CD4-positive, alpha-beta T cell (primary cell): ENCODE measurements at regions not wholly inside any gene's neighbourhood (a gene's known extent, or its start where the extent isn't known, plus 50 kb on each side); places are given as distances from the start of the nearest gene placed in this dataset.

ENCODE experiments used
- ATAC-seq: fragments of 200-7000 bp; cut with Tn5 transposase; one replicate; pipeline ENCODE4 v1.10.0; 2022; ENCODE audit warnings: mild to moderate bottlenecking; ENCODE audit not compliant: poor library complexity
- CTCF ChIA-PET: fragments of 350-600 bp; sonication (Branson Sonifier 250); formaldehyde crosslinking; loops from one replicate; lab custom pipeline; 2021; ENCODE audit warnings: antibody characterized with exemption, inconsistent platforms; lab: Charles Lee
- POLR2A ChIA-PET: fragments of 350-600 bp; sonication (Branson Sonifier 250); formaldehyde crosslinking; loops from one replicate; lab custom pipeline; 2021; ENCODE audit warnings: antibody characterized with exemption, inconsistent platforms; lab: Charles Lee
- DNase-seq, 14 experiments: peaks; one replicate each; pipeline ENCODE4 v3.0.0-alpha.2; 2013 to 2020; ENCODE audit warnings: mixed read lengths in 2 of 14
- H3K27ac ChIP-seq, 2 donors: one replicate each; pipeline versions ENCODE4 v1.5.1 to v1.7.0; 2013; ENCODE audit warnings: low read length in 2 of 2, low read depth in 1 of 2, mild to moderate bottlenecking in 1 of 2
- H3K27me3 ChIP-seq, 2 experiments: 1 replicate in 1 of 2; 2 replicates in 1 of 2; pipeline versions ENCODE4 v1.6.1 to v1.7.0; 2013; ENCODE audit warnings: low read length in 2 of 2, control low read depth in 1 of 2, mild to moderate bottlenecking in 1 of 2, moderate library complexity in 1 of 2; ENCODE audit not compliant: insufficient read depth in 2 of 2, control insufficient read depth in 1 of 2
- H3K36me3 ChIP-seq: one replicate; pipeline ENCODE4 v1.6.1; 2013; ENCODE audit warnings: low read length, control low read depth; ENCODE audit not compliant: insufficient read depth
- H3K4me1 ChIP-seq: one replicate; pipeline ENCODE4 v1.6.1; 2013; ENCODE audit warnings: low read length, control low read depth; ENCODE audit not compliant: insufficient read depth
- H3K4me3 ChIP-seq: one replicate; pipeline ENCODE4 v1.5.1; 2013; ENCODE audit warnings: mild to moderate bottlenecking, low read length, moderate library complexity
- H3K9me3 ChIP-seq, 2 experiments: 1 replicate in 1 of 2; 2 replicates in 1 of 2; pipeline versions ENCODE4 v1.6.1 to v1.7.0; 2013; ENCODE audit warnings: low read length in 2 of 2, mild to moderate bottlenecking in 2 of 2, control low read depth in 1 of 2, moderate library complexity in 1 of 2; ENCODE audit not compliant: control insufficient read depth in 1 of 2, insufficient read depth in 1 of 2
- H3K27ac Mint-ChIP-seq: one replicate; pipeline ENCODE4 v1.8.0; 2020; ENCODE audit warnings: mixed read lengths
- H3K27me3 Mint-ChIP-seq: one replicate; pipeline ENCODE4 v1.8.0; 2021; ENCODE audit warnings: mixed read lengths
- H3K36me3 Mint-ChIP-seq: one replicate; pipeline ENCODE4 v1.8.0; 2021; ENCODE audit warnings: low read depth, mixed read lengths
- H3K4me1 Mint-ChIP-seq: one replicate; pipeline ENCODE4 v1.8.0; 2021; ENCODE audit warnings: low read depth, mixed read lengths
- H3K4me3 Mint-ChIP-seq: one replicate; pipeline ENCODE4 v1.8.0; 2020; ENCODE audit warnings: mild to moderate bottlenecking, mixed read lengths
- H3K9me3 Mint-ChIP-seq: one replicate; pipeline ENCODE4 v1.8.0; 2020; ENCODE audit warnings: mixed read lengths
- intact Hi-C, 2 experiments: fragments of 100-400 bp; cut with DNase I in 1 of 2; cut with micrococcal nuclease in 1 of 2; formaldehyde crosslinking; loops; one replicate each; pipeline versions ENCODE4 v1.15.1 to v1.9.0; 2023 to 2025; cut with DNase I, micrococcal nuclease
- TF ChIP-seq, protein P1 (sequence below): fragments of 200-600 bp; IDR thresholded peaks from one replicate; pipeline ENCODE4 v1.8.0; 2022; ENCODE audit warnings: antibody characterized with exemption, mild to moderate bottlenecking

DNA sequence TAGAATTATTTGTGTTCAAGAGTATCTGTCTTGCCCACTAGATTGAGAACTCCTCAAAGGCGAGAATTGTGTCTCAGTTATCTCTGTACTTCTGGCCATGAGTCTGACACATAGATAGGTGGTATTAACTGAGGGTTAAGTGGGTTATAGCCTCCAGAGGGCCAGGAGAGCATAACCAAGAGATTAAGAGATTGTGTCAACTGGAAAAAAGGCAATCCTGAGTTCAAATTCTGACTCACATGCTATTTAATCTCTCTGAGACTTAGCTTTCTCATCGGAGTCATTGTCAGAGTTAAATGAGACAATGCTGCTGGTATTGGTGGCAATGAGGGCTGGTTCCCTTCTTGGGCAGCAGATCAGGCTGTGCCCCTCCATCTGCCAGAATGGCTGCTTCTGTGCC is 330.9 kb downstream of the TNS1 start:
- ChIA-PET POLR2A (no interaction called here), CTCF (no interaction called here)
- no peaks in the 10 kb centered on the region for H3K36me3 Mint-ChIP-seq

DNA sequence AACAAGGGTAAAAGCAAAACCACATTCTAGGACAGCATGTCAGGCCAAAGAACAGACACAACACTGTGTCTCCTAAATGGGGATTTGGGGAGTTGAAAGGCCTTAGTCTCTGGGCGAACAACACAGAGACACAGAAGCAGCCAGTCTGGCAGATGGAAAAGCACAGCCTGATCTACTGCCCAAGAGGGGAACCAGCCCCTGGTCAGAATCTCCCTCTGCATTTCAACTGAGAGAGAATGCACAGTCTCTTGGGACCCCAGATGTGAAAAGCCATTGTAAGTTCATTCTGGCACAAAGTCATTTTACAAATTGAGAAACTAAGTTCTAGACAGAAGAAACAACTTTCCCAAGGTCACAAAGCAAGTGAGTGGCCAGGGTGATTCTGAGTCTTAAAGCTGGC is 331.7 kb downstream of the TNS1 start:
- no peak for DNase-seq
- Mint-ChIP-seq H3K27me3 (no peaks in the 10 kb centered on the region), H3K36me3 (no peaks in the 10 kb centered on the region), H3K9me3 (no peaks in the 10 kb centered on the region), H3K4me3 (no peak overlapping the region), H3K27ac (no peak overlapping the region), H3K4me1 (no peaks in the 10 kb centered on the region)
- CTCF ChIA-PET = no interaction called here
- Histone ChIP-seq H3K4me3 (no peak overlapping the region), H3K27me3 (no peaks in the 10 kb centered on the region), H3K4me1 (no peaks in the 10 kb centered on the region), H3K27ac (no peak overlapping the region), H3K9me3 (no peaks in the 10 kb centered on the region), H3K36me3 (no peaks in the 10 kb centered on the region)
- no peak for ATAC-seq
- intact Hi-C loops = no loop called here
- POLR2A ChIA-PET = no interaction called here
- TF ChIP-seq, protein P1, sequence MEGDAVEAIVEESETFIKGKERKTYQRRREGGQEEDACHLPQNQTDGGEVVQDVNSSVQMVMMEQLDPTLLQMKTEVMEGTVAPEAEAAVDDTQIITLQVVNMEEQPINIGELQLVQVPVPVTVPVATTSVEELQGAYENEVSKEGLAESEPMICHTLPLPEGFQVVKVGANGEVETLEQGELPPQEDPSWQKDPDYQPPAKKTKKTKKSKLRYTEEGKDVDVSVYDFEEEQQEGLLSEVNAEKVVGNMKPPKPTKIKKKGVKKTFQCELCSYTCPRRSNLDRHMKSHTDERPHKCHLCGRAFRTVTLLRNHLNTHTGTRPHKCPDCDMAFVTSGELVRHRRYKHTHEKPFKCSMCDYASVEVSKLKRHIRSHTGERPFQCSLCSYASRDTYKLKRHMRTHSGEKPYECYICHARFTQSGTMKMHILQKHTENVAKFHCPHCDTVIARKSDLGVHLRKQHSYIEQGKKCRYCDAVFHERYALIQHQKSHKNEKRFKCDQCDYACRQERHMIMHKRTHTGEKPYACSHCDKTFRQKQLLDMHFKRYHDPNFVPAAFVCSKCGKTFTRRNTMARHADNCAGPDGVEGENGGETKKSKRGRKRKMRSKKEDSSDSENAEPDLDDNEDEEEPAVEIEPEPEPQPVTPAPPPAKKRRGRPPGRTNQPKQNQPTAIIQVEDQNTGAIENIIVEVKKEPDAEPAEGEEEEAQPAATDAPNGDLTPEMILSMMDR = no peak

More for the DNA sequence above, 330.9 kb downstream of the TNS1 start:
- DNase-seq = no peak
- H3K9me3 ChIP-seq = no peaks in the 10 kb centered on the region
- Mint-ChIP-seq H3K9me3 (no peaks in the 10 kb centered on the region), H3K27me3 (no peaks in the 10 kb centered on the region), H3K27ac (no peak overlapping the region), H3K4me1 (no peaks in the 10 kb centered on the region), H3K4me3 (no peak overlapping the region)
- H3K27ac ChIP-seq = no peak overlapping the region
- no peak for ATAC-seq
- intact Hi-C loops = no loop called here
- H3K4me3 ChIP-seq = no peak overlapping the region
- H3K27me3 ChIP-seq = no peaks in the 10 kb centered on the region
- H3K36me3 ChIP-seq = no peaks in the 10 kb centered on the region
- H3K4me1 ChIP-seq = no peaks in the 10 kb centered on the region
- TF ChIP-seq, protein P1 = no peak

DNA sequence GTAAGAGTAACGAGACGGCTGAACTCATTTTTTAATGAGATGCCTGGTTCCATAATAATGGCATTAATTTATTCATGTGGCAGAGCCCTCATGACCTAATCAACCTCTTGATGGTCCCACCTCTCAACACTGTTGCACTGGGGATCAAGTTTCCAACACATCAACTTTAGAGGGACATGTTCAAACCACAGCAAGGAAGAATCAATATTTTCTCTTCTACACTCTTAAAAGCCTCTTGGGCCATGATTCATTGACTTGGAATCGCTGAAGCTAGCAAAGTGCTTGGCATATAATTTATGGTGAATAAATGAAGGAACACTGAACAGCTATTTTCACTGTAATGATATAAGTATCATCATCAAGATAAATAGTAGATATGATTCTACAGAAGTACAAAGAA is 333.0 kb downstream of the TNS1 start:
- no peaks in the 10 kb centered on the region for H3K9me3 Mint-ChIP-seq

More for the DNA sequence above, 333.0 kb downstream of the TNS1 start:
- Histone ChIP-seq H3K9me3 (no peaks in the 10 kb centered on the region), H3K36me3 (no peaks in the 10 kb centered on the region), H3K27me3 (no peaks in the 10 kb centered on the region), H3K4me3 (no peak overlapping the region), H3K4me1 (no peaks in the 10 kb centered on the region), H3K27ac (no peak overlapping the region)
- Mint-ChIP-seq H3K36me3 (no peaks in the 10 kb centered on the region), H3K27me3 (no peaks in the 10 kb centered on the region), H3K27ac (no peak overlapping the region), H3K4me1 (no peaks in the 10 kb centered on the region), H3K4me3 (no peak overlapping the region)
- ATAC-seq = no peak
- intact Hi-C loops = no loop called here
- TF ChIP-seq, protein P1 = no peak
- ChIA-PET POLR2A (no interaction called here), CTCF (no interaction called here)
- DNase-seq = no peak
